ENCODE measurements at regions not wholly inside any gene's neighbourhood (a gene's known extent, or its start where the extent isn't known, plus 50 kb on each side); places are given as distances from the start of the nearest gene placed in this dataset.
A peak's percentile ranks its signal among the peaks of the same experiment; 100 is the strongest.

DNA sequence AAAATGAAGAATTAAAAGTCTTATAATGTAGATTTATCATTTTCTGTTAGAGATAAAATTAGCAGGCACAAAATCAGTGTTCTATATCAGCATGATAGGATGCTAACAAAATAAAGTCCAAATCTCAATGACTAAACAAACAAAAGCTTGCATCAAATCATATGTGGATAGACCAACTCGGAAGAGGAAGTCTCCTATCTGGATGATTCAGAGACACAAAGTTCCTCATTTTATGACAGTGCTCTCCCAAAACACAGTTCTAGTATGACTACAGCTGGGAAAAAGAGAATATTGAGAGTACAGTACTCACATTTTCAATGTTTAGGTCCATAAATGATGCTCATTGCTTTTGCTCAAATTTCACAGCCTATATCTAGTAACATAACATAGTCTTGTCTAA lies 376.1 kb upstream of the CTSO start:
- no peak overlapping the region for H3K4me3 ChIP-seq (replicated peaks in 1 of 3; ENCODE audit: insufficient read depth in 1 of 3, low read depth in 1 of 3, low read length in 3 of 3)
- ChIA-PET CTCF (interaction anchor here (0.8 kb wide), 1 partner anchor 25 kb away, joined by 3 read pairs; no protein-coding TSS in a partner anchor), POLR2A (no interaction called here)
- dilution Hi-C loops (cut with MboI; ENCODE audit: extremely low pct_ligation_motif_present, low sequenced_read_pairs) = no loop called here
- no peak overlapping the region for H3K27ac ChIP-seq (ENCODE audit: insufficient read depth, low read depth, low read length)
- no peaks in the 10 kb centered on the region for H3K9me3 ChIP-seq (replicated peaks; ENCODE audit: control insufficient read depth, insufficient read depth, low read length)
- no peak overlapping the region for H2AFZ ChIP-seq (ENCODE audit: low read depth, low read length)
- no peaks in the 10 kb centered on the region for H3K9me1 ChIP-seq (replicated peaks; ENCODE audit: control insufficient read depth, extremely low read depth, insufficient read depth, low read length)
- no TSS peak for BruUV-seq (replicated peaks)
- H3K9ac ChIP-seq (replicated peaks; ENCODE audit: extremely low read depth, insufficient read depth, low read length) = no peak overlapping the region
- DNase-seq (ENCODE audit: low read depth, low spot score) (no peak), FAIRE-seq (no peak)
- intact Hi-C loops (cut with micrococcal nuclease) = no loop called here
- H4K20me1 ChIP-seq (replicated peaks; ENCODE audit: control insufficient read depth, extremely low read depth, insufficient read depth, low read length) = no peaks in the 10 kb centered on the region
- H3K27me3 ChIP-seq (ENCODE audit: control insufficient read depth in 2 of 2, insufficient read depth in 2 of 2, low read length in 2 of 2) = no peaks in the 10 kb centered on the region
- no peaks in the 10 kb centered on the region for H3K4me1 ChIP-seq (ENCODE audit: control insufficient read depth, extremely low read depth, insufficient read depth, low read length)
- no peak for TF ChIP-seq MYC (IDR thresholded peaks at IDR 0.05; ENCODE audit: low read depth, low read length)
- TF ChIP-seq GATA2 (IDR thresholded peaks at IDR 0.05; ENCODE audit: insufficient read depth, insufficient read length, low read depth, low read length) = no peak
- peak; percentile 43 for TF ChIP-seq FOS (IDR thresholded peaks at IDR 0.05; ENCODE audit: borderline replicate concordance, insufficient read depth, low read length)
- no peaks in the 10 kb centered on the region for H3K79me2 ChIP-seq (ENCODE audit: control insufficient read depth, insufficient read depth, low read length)
- no peaks in the 10 kb centered on the region for H3K36me3 ChIP-seq (ENCODE audit: control insufficient read depth in 2 of 2, extremely low read depth in 1 of 2, insufficient read depth in 2 of 2, low read length in 2 of 2)
- H3K4me2 ChIP-seq (ENCODE audit: insufficient read depth, low read length) = no peak overlapping the region

DNA sequence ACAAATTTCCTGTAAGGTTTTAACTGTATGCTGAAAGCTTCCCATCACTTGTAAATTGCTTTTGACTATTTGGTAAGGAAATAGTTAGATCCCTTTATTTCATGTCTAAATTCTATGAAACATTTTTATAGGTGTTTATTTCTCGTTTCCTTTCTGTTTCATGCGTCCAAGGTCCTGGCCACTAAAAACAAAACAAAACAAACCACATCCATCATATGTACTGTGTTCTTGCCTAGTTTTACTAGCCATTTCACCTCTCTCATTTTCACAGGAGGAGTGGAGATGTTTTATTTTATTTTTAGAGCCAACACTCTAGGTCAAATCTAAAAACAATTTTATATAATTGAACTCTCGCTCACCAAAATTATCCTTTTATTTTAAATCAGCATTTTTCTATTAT lies 375.2 kb upstream of the CTSO start:
- intact Hi-C loops (cut with micrococcal nuclease) (no loop called here), dilution Hi-C loops (cut with MboI; ENCODE audit: extremely low pct_ligation_motif_present, low sequenced_read_pairs) (no loop called here)
- TF ChIP-seq, protein P1, sequence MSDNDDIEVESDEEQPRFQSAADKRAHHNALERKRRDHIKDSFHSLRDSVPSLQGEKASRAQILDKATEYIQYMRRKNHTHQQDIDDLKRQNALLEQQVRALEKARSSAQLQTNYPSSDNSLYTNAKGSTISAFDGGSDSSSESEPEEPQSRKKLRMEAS (IDR thresholded peaks at IDR 0.05; ENCODE audit: insufficient read depth, insufficient read length) = no peak
- TF ChIP-seq POLR2A (IDR thresholded peaks at IDR 0.05; ENCODE audit: low read depth, low read length) = no peak
- TF ChIP-seq FOS (IDR thresholded peaks at IDR 0.05; ENCODE audit: borderline replicate concordance, insufficient read depth, low read length) = no peak
- no peak for TF ChIP-seq MYC (IDR thresholded peaks at IDR 0.05; ENCODE audit: low read depth, low read length)
- TF ChIP-seq, protein P2, sequence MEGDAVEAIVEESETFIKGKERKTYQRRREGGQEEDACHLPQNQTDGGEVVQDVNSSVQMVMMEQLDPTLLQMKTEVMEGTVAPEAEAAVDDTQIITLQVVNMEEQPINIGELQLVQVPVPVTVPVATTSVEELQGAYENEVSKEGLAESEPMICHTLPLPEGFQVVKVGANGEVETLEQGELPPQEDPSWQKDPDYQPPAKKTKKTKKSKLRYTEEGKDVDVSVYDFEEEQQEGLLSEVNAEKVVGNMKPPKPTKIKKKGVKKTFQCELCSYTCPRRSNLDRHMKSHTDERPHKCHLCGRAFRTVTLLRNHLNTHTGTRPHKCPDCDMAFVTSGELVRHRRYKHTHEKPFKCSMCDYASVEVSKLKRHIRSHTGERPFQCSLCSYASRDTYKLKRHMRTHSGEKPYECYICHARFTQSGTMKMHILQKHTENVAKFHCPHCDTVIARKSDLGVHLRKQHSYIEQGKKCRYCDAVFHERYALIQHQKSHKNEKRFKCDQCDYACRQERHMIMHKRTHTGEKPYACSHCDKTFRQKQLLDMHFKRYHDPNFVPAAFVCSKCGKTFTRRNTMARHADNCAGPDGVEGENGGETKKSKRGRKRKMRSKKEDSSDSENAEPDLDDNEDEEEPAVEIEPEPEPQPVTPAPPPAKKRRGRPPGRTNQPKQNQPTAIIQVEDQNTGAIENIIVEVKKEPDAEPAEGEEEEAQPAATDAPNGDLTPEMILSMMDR (IDR thresholded peaks at IDR 0.05; ENCODE audit: extremely low read depth in 1 of 2, insufficient read depth in 1 of 2, low read depth in 1 of 2, low read length in 2 of 2) = no peak
- no peak for TF ChIP-seq GATA2 (IDR thresholded peaks at IDR 0.05; ENCODE audit: insufficient read depth, insufficient read length, low read depth, low read length)
- TF ChIP-seq POLR2AphosphoS5 (IDR thresholded peaks at IDR 0.05; ENCODE audit: insufficient read depth, low read depth, low read length) = no peak
- TF ChIP-seq EZH2 (IDR thresholded peaks at IDR 0.05; ENCODE audit: borderline replicate concordance, low read depth, low read length, severe bottlenecking) = no peak
- no peak for TF ChIP-seq JUN (IDR thresholded peaks at IDR 0.05; ENCODE audit: borderline replicate concordance, insufficient read depth, insufficient read length, low read depth)
- no peak overlapping the region for H3K4me3 ChIP-seq (replicated peaks in 1 of 3; ENCODE audit: insufficient read depth in 1 of 3, low read depth in 1 of 3, low read length in 3 of 3)
- H4K20me1 ChIP-seq (replicated peaks; ENCODE audit: control insufficient read depth, extremely low read depth, insufficient read depth, low read length) = no peaks in the 10 kb centered on the region
- H3K9me1 ChIP-seq (replicated peaks; ENCODE audit: control insufficient read depth, extremely low read depth, insufficient read depth, low read length) = no peaks in the 10 kb centered on the region
- FAIRE-seq (no peak), DNase-seq (ENCODE audit: low read depth, low spot score) (no peak)
- POLR2A ChIA-PET = no interaction called here
- no peak overlapping the region for H2AFZ ChIP-seq (ENCODE audit: low read depth, low read length)
- CTCF ChIA-PET = no interaction called here
- no peaks in the 10 kb centered on the region for H3K27me3 ChIP-seq (ENCODE audit: control insufficient read depth in 2 of 2, insufficient read depth in 2 of 2, low read length in 2 of 2)
- H3K36me3 ChIP-seq (ENCODE audit: control insufficient read depth in 2 of 2, extremely low read depth in 1 of 2, insufficient read depth in 2 of 2, low read length in 2 of 2) = no peaks in the 10 kb centered on the region
- no peak overlapping the region for H3K27ac ChIP-seq (ENCODE audit: insufficient read depth, low read depth, low read length)
- no peak overlapping the region for H3K9ac ChIP-seq (replicated peaks; ENCODE audit: extremely low read depth, insufficient read depth, low read length)
- H3K79me2 ChIP-seq (ENCODE audit: control insufficient read depth, insufficient read depth, low read length) = no peaks in the 10 kb centered on the region
- H3K4me2 ChIP-seq (ENCODE audit: insufficient read depth, low read length) = no peak overlapping the region
- H3K4me1 ChIP-seq (ENCODE audit: control insufficient read depth, extremely low read depth, insufficient read depth, low read length) = no peaks in the 10 kb centered on the region
- BruUV-seq (replicated peaks) = no TSS peak
- no peaks in the 10 kb centered on the region for H3K9me3 ChIP-seq (replicated peaks; ENCODE audit: control insufficient read depth, insufficient read depth, low read length)

All from endothelial cell of umbilical vein (primary cell).